ENCODE measurements at regions not wholly inside any gene's neighbourhood (a gene's known extent, or its start where the extent isn't known, plus 50 kb on each side); places are given as distances from the start of the nearest gene placed in this dataset.

DNA sequence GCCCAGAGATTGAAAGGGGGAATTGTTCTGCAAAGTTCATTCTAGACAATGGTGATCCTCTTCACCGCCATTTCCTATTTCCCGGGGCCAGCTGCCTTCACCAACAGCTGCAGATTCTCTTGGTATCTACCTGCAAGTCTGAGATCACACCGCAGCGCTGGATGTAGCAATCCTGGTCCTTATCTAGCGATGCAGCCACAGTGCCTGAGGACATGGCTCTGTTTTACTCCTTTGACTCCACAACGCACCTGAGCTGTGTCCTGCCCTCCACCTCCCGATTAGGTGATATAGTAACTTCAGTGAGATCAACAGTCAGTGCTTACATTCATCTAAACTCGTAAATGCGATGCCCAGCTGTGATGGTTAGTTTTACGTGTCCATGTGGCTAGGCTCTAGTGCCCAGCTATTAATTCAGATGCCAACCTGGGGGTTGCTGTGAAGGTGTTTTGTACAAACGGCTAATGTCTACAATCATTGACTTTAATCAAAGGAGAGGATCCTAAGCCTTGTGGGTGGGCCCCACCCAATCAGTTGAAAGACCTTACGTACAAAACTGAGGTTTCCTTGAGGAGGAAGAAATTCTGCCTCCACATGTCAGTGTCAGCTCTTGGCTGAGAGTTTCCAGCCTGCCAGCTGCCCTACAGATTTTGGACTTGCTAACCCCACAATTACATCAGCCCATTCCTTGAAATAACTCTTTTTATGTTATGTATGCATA is 189.8 kb downstream of the SH3BP4 start:
- no peak for DNase-seq

DNA sequence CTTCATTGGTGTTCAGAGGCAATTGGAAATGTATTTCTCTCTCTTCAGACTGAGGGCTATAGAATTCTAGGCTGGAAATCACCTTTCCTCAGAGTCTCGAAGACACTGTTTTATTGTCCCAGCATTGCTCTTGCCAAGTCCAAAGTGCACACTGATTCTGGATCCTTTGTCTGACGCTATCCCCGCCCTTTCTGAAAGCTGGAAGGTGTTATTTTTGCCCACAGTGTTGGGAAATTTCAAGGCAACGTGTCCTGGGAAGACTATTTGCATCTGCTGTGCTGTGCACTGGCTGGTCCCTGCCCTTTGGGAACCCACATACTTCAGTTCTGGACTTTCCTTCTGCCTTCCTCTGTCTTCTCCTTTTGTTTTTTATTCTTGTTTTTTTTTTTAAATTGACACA is 190.8 kb downstream of the SH3BP4 start:
- no peak for DNase-seq

GRCh38 chr2:235143789-235144188 is 192.0 kb downstream of the SH3BP4 start:
- no peak for DNase-seq

DNA sequence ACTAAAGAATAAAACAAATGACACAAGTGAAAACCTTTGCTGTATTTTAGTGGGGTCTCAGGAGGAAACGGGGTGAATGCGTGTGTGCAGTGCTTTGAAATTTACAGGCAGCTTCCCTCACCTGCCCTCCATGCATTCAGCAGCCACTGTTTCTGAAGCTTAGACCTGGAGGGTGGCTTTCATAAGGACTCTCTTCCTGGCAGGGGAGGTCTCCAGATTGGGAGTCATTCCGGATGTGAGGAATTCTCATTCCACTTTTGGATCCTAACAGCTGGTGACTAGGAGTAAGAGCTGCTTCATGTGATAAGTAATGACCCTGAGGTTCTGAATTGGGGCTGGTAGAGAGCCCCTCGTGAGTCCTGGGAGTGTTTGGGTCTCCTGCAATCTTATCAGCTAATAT is 192.5 kb downstream of the SH3BP4 start:
- DNase-seq = no peak

DNA sequence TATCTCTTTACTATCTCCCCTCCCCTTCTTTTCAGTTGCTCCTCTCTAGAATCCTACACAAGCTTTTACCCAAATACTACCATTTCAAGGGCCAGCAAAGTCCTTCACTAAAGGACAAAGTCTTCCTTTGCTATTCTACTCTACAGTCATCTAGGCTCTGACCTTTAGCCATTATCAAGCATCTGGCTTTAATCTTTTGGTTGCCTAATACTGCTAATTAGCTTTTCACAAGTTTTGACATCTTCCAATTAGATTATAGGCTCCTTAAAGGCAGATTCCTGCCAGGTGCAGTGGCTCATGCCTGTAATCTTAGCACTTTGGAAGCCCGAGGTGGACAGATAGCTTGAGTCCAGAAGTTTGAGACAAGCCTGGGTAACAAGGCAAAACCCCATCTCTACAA is 194.4 kb downstream of the SH3BP4 start:
- DNase-seq = no peak

GRCh38 chr2:235146871-235147565 is 195.2 kb downstream of the SH3BP4 start:
- no peak for DNase-seq

DNA sequence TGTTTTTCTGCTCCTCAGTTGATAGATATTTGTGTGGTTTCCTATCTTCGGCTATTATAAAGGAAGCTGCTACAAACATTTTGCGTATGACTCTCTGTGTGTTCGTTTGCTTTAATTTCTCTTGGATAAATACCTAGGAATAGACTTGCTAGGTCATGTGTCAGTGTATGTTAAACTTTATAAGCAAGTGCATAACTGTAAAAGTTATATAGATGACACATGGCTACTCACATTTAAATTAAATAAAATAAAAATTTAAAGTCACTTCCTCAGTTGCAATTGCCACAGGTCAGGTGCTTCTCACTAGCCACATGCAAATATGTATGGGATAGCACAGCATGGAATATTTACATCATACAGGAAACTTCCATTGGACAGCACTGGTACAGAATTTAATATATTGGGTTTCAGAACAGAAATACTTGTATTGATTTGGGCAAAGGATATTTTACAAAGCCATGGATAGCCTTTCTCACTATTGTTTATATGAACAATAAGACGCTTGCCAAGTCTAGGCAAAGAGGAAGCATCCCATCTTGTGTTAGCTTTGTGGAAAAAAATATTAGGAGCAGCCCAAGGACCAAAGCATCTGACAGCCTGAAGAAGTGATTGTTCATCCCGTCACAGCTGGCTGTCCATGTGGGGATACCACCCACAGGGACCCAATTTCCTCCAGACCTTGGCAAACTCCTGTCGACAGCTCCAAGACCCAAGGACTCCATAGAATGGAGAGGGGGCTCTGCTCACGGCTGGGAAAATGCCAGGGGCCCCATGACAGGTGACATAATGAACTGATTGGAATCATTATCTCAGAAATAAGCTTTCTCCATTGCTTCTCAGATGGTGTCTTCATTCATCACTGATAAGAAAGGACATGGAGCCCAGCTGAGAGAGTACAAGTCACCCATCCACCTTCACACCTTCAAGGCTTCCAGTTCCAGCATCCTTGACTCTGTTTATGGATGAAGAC is 196.7 kb downstream of the SH3BP4 start:
- no peak for DNase-seq

GRCh38 chr2:235149240-235149659 is 197.4 kb downstream of the SH3BP4 start:
- DNase-seq = no peak

DNA sequence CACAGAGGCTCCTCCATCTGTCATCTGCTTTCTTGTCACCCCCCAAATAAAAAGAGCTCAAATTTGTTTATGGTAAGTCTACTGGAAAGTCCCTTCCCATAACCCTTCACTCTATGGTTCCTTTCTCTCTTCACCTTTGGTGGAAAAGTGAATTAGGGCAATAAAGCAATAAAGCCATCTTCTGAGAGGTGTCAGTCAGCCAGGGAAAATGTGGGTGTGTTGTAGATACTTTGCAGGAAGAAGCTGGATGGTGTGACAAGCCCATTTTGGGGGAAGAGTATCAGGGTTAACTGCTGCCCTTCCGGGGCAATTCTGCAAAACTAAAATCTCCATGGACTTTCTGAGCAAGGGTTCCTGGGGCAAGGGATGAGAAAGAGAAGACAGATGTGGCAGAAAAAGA is 197.9 kb downstream of the SH3BP4 start:
- DNase-seq = no peak

DNA sequence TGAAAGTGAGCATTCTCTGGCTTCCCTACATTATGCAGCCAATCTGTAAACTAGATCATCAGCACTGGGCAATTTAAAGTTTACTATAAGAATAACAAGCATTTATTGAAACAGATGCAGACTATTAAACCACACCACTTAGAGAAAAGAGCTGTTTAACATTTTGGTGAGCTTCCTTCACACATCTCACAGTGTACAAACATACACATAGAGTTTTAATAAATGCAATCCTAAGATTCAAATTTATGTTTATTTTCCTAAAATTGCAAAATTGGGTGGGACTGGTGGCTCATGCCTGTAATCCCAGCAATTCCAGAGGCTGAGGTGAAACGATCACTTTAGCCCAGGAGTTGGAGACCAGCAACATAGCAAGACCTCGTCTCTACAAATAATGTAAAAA is 199.3 kb downstream of the SH3BP4 start:
- DNase-seq = no peak

DNA sequence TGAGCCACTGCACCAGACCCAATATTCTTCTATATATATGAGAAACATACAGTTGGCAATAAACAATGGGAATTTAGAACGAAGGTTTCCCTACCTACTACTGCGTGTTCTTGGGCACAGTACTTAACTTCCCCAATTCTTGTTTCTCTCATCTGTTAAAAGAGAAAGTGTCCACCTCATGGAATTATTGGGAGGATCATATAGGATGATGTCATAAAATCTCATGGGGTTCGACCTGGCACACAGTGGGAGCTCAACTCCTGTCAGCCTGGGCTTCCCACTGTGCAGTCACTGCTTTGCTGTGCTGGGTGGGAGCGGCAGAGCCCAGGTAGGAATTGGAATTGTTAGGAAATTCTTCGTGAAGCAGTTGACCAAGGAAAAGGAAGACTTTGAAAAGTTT is 203.3 kb downstream of the SH3BP4 start:
- no peak for DNase-seq

DNA sequence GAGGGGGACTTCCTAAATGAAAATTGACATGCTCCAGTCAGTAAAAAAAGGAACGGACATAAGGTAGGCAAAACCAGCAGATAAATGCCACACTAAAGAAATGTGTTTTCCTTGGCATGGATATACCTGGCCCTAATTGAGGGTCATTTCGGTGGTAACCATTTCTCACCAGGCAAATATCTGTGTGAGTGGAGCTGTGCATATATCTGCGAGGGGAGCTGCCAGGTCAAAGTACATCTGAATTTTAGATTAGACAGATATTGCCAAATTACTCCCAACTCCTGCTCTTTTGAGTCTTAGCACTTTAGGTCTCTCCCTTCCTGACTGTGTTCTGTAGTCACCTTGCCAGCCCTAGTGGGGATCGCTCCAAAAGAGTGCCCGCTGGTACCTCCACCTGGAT is 204.2 kb downstream of the SH3BP4 start:
- DNase-seq = no peak

GRCh38 chr2:235157746-235158482 is 206.1 kb downstream of the SH3BP4 start:
- no peak for DNase-seq

GRCh38 chr2:235160281-235160810 is 208.5 kb downstream of the SH3BP4 start:
- no peak for DNase-seq

DNA sequence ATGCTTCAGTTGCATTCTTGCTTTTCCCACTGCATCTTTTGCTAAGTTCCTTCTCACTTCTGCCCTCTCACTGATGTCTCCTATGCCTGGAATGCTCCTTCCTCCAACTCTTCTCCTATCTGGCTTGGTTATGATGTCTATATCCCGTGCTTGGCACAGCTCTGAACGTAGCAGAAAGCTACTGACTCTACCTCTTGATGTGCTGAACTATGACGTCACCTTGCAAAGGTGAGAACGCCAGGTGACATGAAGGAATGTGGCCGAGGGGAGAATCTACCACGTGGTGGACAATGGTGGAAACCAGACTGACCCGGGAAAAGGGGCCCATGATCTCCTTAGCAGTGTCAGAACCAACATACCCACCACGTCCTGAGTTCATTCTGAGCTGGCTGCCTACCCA is 209.7 kb downstream of the SH3BP4 start:
- DNase-seq = no peak

DNA sequence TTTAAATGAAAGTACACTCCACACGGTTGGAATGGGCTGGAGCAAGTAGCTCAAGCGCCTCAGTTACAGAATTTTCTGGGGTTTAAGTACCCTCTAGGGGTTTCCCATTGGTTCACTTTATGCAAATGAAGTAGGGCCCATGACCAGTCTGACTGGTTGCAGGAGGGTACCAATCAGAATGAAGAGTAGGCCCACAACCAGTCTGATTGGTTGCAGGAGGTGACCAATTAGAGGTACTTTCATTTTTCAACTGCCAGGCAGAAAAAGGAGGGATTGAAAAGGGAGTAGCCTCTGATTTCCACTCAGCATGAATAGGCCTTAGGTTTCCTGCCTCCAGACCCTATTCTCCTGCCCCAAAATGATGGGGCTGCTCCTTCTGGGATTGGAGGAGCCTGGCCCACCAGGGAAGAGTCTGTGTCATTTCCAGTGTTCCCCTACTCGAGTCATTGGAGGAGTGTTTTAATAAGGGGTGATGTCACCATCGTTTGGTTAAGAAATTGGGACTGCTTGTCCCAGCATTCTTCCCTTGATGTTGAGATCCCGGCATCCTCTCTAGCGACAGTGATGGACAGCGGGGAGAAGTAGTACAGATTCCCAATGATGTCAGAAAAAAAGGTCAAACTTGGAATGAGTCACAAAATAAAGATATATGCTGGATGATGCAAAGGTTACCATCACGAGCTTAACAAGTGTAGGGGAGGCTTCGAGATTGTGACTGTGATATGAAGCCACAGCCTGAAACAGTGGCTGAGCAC is 210.4 kb downstream of the SH3BP4 start:
- DNase-seq = no peak

- DNase-seq = no peak
Observed at GRCh38 chr2:235162837-235163197, 211.0 kb downstream of the SH3BP4 start.

DNA sequence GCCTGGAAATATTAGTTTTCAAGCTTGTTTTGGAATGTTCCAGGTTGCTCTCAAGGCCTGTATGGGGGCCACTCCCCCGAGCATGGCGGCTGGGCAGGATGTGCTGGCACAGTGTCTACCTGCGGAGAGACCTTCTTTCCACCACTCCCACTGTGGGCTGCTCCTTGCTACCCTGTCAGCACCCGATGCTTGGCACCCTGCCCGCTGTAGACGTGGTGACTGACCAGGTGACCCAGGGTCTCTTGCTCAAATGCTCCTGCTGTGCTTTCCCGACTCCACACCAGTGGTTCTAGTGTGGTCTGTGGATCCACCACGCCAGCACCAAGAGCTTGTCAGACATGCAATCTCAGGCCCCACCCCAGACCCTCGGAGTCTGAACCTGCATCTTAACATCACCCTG is 213.3 kb downstream of the SH3BP4 start:
- no peak for DNase-seq

DNA sequence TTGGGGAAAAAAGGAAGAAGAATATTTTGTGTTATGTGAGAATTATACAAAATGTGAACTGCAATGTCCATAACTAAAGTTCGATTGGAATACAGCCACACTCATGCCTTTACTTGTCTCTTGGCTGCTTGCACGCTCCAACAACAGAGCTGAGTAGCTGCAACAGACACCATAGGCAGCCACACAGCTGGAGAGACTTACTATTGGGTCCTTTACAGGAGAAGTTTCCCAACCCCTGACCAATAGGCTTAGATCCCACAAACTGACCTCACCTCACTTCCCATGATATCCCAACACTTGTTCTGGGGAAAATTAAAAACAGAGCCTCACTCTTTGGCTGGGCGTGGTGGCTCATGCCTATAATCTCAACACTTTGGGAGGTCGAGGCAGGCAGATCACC is 213.8 kb downstream of the SH3BP4 start:
- DNase-seq = no peak

- no peak for DNase-seq
Observed at GRCh38 chr2:235168174-235168979, 216.6 kb downstream of the SH3BP4 start.

DNA sequence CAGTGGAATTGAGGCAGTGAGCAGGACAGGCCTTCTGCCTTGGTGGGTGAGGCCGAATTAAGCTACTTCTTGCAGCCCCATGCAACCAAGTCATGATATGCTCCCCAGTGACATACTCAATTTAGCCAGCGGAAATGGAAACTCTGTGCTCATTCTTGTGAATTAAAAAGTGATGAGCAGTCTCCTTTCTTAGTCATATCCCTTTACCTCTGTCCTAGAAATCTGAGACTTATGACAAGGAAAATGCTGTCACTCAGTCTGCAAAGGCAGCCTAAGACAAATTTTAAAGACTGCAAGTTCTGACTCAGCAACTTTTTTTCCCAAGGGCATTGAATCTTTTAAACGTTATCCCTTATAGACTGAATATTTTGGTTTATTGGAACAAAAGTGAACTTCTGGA is 218.2 kb downstream of the SH3BP4 start:
- DNase-seq = no peak

Data from activated naive CD4-positive, alpha-beta T cell treated with anti-CD3 and anti-CD28 coated beads, Interleukin-2, amount 50 U/mL, for 16 hours (primary cell).